HCT116 (cell line): ENCODE measurements at regions not wholly inside any gene's neighbourhood (a gene's known extent, or its start where the extent isn't known, plus 50 kb on each side); places are given as distances from the start of the nearest gene placed in this dataset.

Experiments
- ATAC-seq: fragments of 200-7000 bp; cut with Tn5 transposase; 2 replicates; pipeline ENCODE4 v1.9.1; 2020; ENCODE audit warnings: mild to moderate bottlenecking, moderate library complexity
- BruUV-seq: library from RNA; stranded (reverse); fragments of 400-500 nt; replicated peaks from 2 replicates; lab custom pipeline; 2021; lab: Mats Ljungman, UMichigan
- CTCF ChIA-PET: fragments of 300-600 bp; sonication (Branson Sonifier 250); formaldehyde crosslinking; loops from one replicate; lab custom pipeline; 2021; ENCODE audit warnings: antibody characterized with exemption; lab: Charles Lee
- POLR2A ChIA-PET: fragments of 300-600, 350-600 bp; sonication (Branson Sonifier 250); formaldehyde crosslinking; loops from one replicate; lab custom pipeline; 2021; ENCODE audit warnings: antibody characterized with exemption; lab: Charles Lee
- RAD21 ChIA-PET, 2 experiments: fragments of 300-600 bp; sonication (Branson Sonifier 250); formaldehyde crosslinking; loops; one replicate each; lab custom pipeline; 2023; ENCODE audit warnings: low total read pairs in 2 of 2; ENCODE audit not compliant: uncharacterized antibody in 2 of 2, unreplicated experiment in 2 of 2, low non-redundant PET in 1 of 2; lab: Charles Lee
- DNase-seq: peaks from one replicate; pipeline ENCODE4 v3.0.0-alpha.2; 2010; ENCODE audit warnings: low read depth, low spot score
- H2AFZ ChIP-seq: fragments of 200-600 bp; shearing (Covaris generic), sonication (generic); 2 replicates; pipeline ENCODE4 v1.6.1; 2017; ENCODE audit warnings: low read depth, mixed run types, mixed read lengths, antibody characterized with exemption, low read length; ENCODE audit not compliant: poor library complexity, severe bottlenecking
- H3K27ac ChIP-seq: 2 replicates; pipeline ENCODE4 v1.5.1; 2012; ENCODE audit warnings: low read depth, low read length
- H3K27me3 ChIP-seq: fragments of 200-600 bp; sonication (generic); 2 replicates; pipeline ENCODE4 v1.6.1; 2016; ENCODE audit warnings: mixed run types, low read length, mixed read lengths; ENCODE audit not compliant: insufficient read depth
- H3K36me3 ChIP-seq, 2 experiments: fragments of 200-500 bp in 1 of 2; fragments of 200-600 bp in 1 of 2; sonication (Bioruptor generic) in 1 of 2; sonication (generic) in 1 of 2; 2 replicates each; pipeline versions ENCODE4 v1.5.1 to v1.6.1; 2014 to 2016; ENCODE audit warnings: low read length in 2 of 2, inconsistent platforms in 1 of 2, mixed read lengths in 1 of 2, mixed run types in 1 of 2; ENCODE audit not compliant: insufficient read depth in 2 of 2, control insufficient read depth in 1 of 2
- H3K4me1 ChIP-seq, 2 experiments: fragments of 200-600 bp in 1 of 2; sonication (generic) in 1 of 2; 2 replicates each; pipeline versions ENCODE4 v1.5.1 to v1.6.1; 2012 to 2017; ENCODE audit warnings: low read length in 2 of 2, inconsistent platforms in 1 of 2, mild to moderate bottlenecking in 1 of 2, mixed read lengths in 1 of 2, mixed run types in 1 of 2, moderate library complexity in 1 of 2; ENCODE audit not compliant: insufficient read depth in 2 of 2, control insufficient read depth in 1 of 2
- H3K4me2 ChIP-seq: fragments of 200-600 bp; sonication (generic); 2 replicates; pipeline ENCODE4 v1.6.1; 2017; ENCODE audit warnings: mixed run types, low read length, mixed read lengths
- H3K4me3 ChIP-seq, 2 experiments: fragments of 200-600 bp in 1 of 2; sonication (generic) in 1 of 2; replicated peaks in 1 of 2; 2 replicates each; pipeline ENCODE4 v1.5.1; 2011 to 2016; ENCODE audit warnings: low read length in 2 of 2, control low read depth in 1 of 2, low read depth in 1 of 2, mild to moderate bottlenecking in 1 of 2, mixed read lengths in 1 of 2, mixed run types in 1 of 2
- H3K79me2 ChIP-seq: fragments of 200-600 bp; sonication (generic); 2 replicates; pipeline ENCODE4 v1.6.1; 2017; ENCODE audit warnings: mild to moderate bottlenecking, mixed run types, low read length, moderate library complexity, mixed read lengths; ENCODE audit not compliant: insufficient read depth
- H3K9ac ChIP-seq: fragments of 200-600 bp; sonication (generic); 2 replicates; pipeline ENCODE4 v1.6.1; 2016; ENCODE audit warnings: low read length, mixed read lengths
- H3K9me2 ChIP-seq: fragments of 200-600 bp; sonication (generic), shearing (Covaris generic); 2 replicates; pipeline ENCODE4 v1.6.1; 2017; ENCODE audit warnings: mixed run types, mild to moderate bottlenecking, moderate library complexity; ENCODE audit not compliant: insufficient read depth
- H3K9me3 ChIP-seq, 2 experiments: fragments of 200-500 bp in 1 of 2; fragments of 200-600 bp in 1 of 2; sonication (Bioruptor generic) in 1 of 2; sonication (generic) in 1 of 2; 2 replicates each; pipeline ENCODE4 v1.6.1; 2014 to 2017; ENCODE audit warnings: low read length in 2 of 2, mixed read lengths in 2 of 2, inconsistent platforms in 1 of 2, low read depth in 1 of 2, mild to moderate bottlenecking in 1 of 2, mixed run types in 1 of 2, moderate library complexity in 1 of 2; ENCODE audit not compliant: control insufficient read depth in 1 of 2, insufficient read depth in 1 of 2
- H4K20me1 ChIP-seq: fragments of 200-600 bp; sonication (generic), shearing (Covaris generic); 2 replicates; pipeline ENCODE4 v1.6.1; 2017; ENCODE audit warnings: mixed run types, mild to moderate bottlenecking, moderate library complexity; ENCODE audit not compliant: insufficient read depth
- CBX3 ChIP-seq: IDR thresholded peaks from 2 replicates; pipeline ENCODE4 v1.6.1; 2012; ENCODE audit warnings: low read depth
- CEBPB ChIP-seq: IDR thresholded peaks from 2 replicates; pipeline ENCODE4 v1.6.1; 2012; ENCODE audit warnings: low read depth
- EGR1 ChIP-seq: IDR thresholded peaks from 2 replicates; pipeline ENCODE4 v1.6.1; 2012; ENCODE audit warnings: low read depth
- ELF1 ChIP-seq: IDR thresholded peaks from 2 replicates; pipeline ENCODE4 v1.6.1; 2012; ENCODE audit warnings: low read depth, borderline replicate concordance
- EZH2phosphoT487 ChIP-seq: fragments of 200-600 bp; IDR thresholded peaks from 2 replicates; pipeline ENCODE4 v1.6.1; 2018; ENCODE audit warnings: antibody characterized with exemption, borderline replicate concordance
- FOSL1 ChIP-seq: IDR thresholded peaks from 2 replicates; pipeline ENCODE4 v1.6.1; 2012; ENCODE audit warnings: low read depth
- JUND ChIP-seq: IDR thresholded peaks from 2 replicates; pipeline ENCODE4 v1.6.1; 2012
- POLR2A ChIP-seq: IDR thresholded peaks from 2 replicates; pipeline ENCODE4 v1.7.0; 2011; ENCODE audit warnings: borderline replicate concordance; ENCODE audit not compliant: insufficient read depth, insufficient read length; ENCODE audit errors: extremely low read depth
- POLR2AphosphoS5 ChIP-seq: IDR thresholded peaks from 2 replicates; pipeline ENCODE4 v1.6.1; 2011; ENCODE audit warnings: mild to moderate bottlenecking, low read depth, low read length, moderate library complexity
- RAD21 ChIP-seq: IDR thresholded peaks from 2 replicates; pipeline ENCODE4 v1.6.1; 2012; ENCODE audit warnings: low read depth, mild to moderate bottlenecking
- SIN3A ChIP-seq: IDR thresholded peaks from 2 replicates; pipeline ENCODE4 v1.6.1; 2012; ENCODE audit warnings: low read depth
- SP1 ChIP-seq: IDR thresholded peaks from 2 replicates; pipeline ENCODE4 v1.6.1; 2012; ENCODE audit warnings: low read depth
- SRF ChIP-seq: IDR thresholded peaks from 2 replicates; pipeline ENCODE4 v1.6.1; 2012; ENCODE audit warnings: low read depth
- TCF7L2 ChIP-seq: IDR thresholded peaks from 2 replicates; pipeline ENCODE4 v1.7.0; 2011; ENCODE audit warnings: borderline replicate concordance, inconsistent platforms; ENCODE audit not compliant: insufficient read depth, insufficient read length; ENCODE audit errors: extremely low read depth
- YY1 ChIP-seq: IDR thresholded peaks from 2 replicates; pipeline ENCODE4 v1.6.1; 2011; ENCODE audit warnings: low read length, low read depth, moderate library complexity, mild to moderate bottlenecking; ENCODE audit not compliant: insufficient replicate concordance; ENCODE audit errors: extremely low read depth
- ZFX ChIP-seq: fragments of 450-650 bp; IDR thresholded peaks from 2 replicates; pipeline ENCODE4 v1.6.1; 2017
- intact Hi-C: fragments of 100-400 bp; cut with micrococcal nuclease; formaldehyde crosslinking; loops from 2 replicates; pipeline ENCODE4 v1.10.0; 2022
- TF ChIP-seq, protein P1 (sequence below): IDR thresholded peaks from 2 replicates; pipeline ENCODE4 v1.6.1; 2012
- TF ChIP-seq, protein P2 (sequence below): IDR thresholded peaks from 2 replicates; pipeline ENCODE4 v1.6.1; 2011; ENCODE audit warnings: mild to moderate bottlenecking, low read length, moderate library complexity; ENCODE audit not compliant: insufficient replicate concordance; ENCODE audit errors: extremely low read depth
- TF ChIP-seq, protein P3 (sequence below): IDR thresholded peaks from 2 replicates; pipeline ENCODE4 v1.6.1; 2012
- TF ChIP-seq, protein P4 (sequence below), 3 experiments: fragments of 200-600 bp in 1 of 3; sonication (generic) in 1 of 3; IDR thresholded peaks in 2 of 3; conservative IDR thresholded peaks in 1 of 3; 2 replicates each; pipeline ENCODE4 v1.5.1; 2012 to 2017; ENCODE audit warnings: low read depth in 2 of 3, low read length in 2 of 3, antibody characterized with exemption in 1 of 3, borderline replicate concordance in 1 of 3, control low read depth in 1 of 3, mild to moderate bottlenecking in 1 of 3, mixed read lengths in 1 of 3, mixed run types in 1 of 3, moderate library complexity in 1 of 3; ENCODE audit not compliant: insufficient read depth in 1 of 3

DNA sequence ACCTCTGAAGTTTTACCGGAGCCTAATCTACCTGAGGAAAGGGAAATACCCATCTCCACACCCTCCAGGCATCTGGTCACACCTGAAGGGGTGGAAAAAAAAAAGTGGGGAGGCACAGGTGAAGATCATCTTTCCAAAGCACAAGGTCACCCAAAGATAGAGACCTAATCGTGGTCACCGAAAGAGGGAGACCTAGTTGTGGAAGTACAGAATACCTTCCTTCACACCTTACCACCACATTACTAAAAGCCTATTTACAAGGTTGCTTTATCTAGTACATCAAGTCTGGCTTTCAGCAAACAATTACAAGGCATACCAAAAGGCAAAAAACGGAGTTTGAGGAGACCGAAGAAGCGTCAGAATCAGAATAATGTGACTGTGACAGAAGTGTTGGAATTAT is 110.0 kb upstream of the ARPP21 start:
- ATAC-seq = no peak
- H4K20me1 ChIP-seq = no peaks in the 10 kb centered on the region
- ChIA-PET CTCF (no interaction called here), POLR2A (no interaction called here), RAD21 (no interaction called here)
- TF ChIP-seq EGR1 (no peak), POLR2AphosphoS5 (no peak), SP1 (no peak), SRF (no peak), RAD21 (no peak), POLR2A (no peak), CEBPB (no peak), ZFX (no peak), SIN3A (no peak), CBX3 (no peak), YY1 (no peak), ELF1 (no peak)
- no peak overlapping the region for H3K4me3 ChIP-seq
- peaks cover 8 to 17% of the 10 kb centered on the region in 2 experiments; a peak in 2 of 4 replicates for H3K9me3 ChIP-seq
- H3K9me2 ChIP-seq = no peaks in the 10 kb centered on the region
- H3K27me3 ChIP-seq = no peaks in the 10 kb centered on the region
- BruUV-seq = no TSS peak
- intact Hi-C loops = no loop called here
- H3K9ac ChIP-seq = no peak overlapping the region
- no peak overlapping the region for H2AFZ ChIP-seq
- H3K4me2 ChIP-seq = no peak overlapping the region
- no peak overlapping the region for H3K27ac ChIP-seq
- H3K36me3 ChIP-seq = no peaks in the 10 kb centered on the region
- no peaks in the 10 kb centered on the region for H3K4me1 ChIP-seq
- H3K79me2 ChIP-seq = no peaks in the 10 kb centered on the region
- DNase-seq = no peak

DNA sequence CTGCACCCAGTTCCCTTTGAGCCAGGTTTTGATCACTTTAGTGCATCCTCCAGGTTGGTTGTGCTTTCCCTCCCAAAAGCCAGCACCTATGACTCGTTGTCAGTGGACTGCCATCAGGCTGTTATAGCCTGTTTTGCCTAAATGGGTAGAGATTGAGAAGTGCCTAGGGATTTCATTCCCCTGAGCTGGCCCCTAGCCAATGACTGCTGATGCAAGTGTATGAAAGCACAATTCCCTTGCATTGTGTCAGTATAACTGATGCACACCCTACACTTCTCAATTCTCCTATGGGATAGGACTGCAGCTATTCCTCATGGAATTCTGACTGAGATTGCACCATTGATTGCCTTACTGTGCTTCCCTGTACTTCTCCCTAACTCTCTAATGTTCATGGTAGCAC is 102.1 kb upstream of the ARPP21 start:
- Histone ChIP-seq H3K9me2 (no peaks in the 10 kb centered on the region), H3K4me1 (no peaks in the 10 kb centered on the region), H2AFZ (no peak overlapping the region), H3K36me3 (no peaks in the 10 kb centered on the region), H4K20me1 (no peaks in the 10 kb centered on the region), H3K9me3 (peaks cover 0 to 10% of the 10 kb centered on the region in 2 experiments; a peak in 1 of 4 replicates), H3K4me2 (no peak overlapping the region), H3K4me3 (no peak overlapping the region), H3K79me2 (no peaks in the 10 kb centered on the region), H3K27ac (no peak overlapping the region), H3K9ac (no peak overlapping the region), H3K27me3 (no peaks in the 10 kb centered on the region)
- CTCF ChIA-PET = no interaction called here
- DNase-seq (no peak), ATAC-seq (no peak)
- POLR2A ChIA-PET = no interaction called here
- intact Hi-C loops = no loop called here
- BruUV-seq = no TSS peak
- RAD21 ChIA-PET = no interaction called here
- no peak for TF ChIP-seq CBX3
- TF ChIP-seq, protein P1, sequence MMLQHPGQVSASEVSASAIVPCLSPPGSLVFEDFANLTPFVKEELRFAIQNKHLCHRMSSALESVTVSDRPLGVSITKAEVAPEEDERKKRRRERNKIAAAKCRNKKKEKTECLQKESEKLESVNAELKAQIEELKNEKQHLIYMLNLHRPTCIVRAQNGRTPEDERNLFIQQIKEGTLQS = no peak
- TF ChIP-seq EZH2phosphoT487 = no peak
- no peak for TF ChIP-seq SIN3A
- TF ChIP-seq, protein P2, sequence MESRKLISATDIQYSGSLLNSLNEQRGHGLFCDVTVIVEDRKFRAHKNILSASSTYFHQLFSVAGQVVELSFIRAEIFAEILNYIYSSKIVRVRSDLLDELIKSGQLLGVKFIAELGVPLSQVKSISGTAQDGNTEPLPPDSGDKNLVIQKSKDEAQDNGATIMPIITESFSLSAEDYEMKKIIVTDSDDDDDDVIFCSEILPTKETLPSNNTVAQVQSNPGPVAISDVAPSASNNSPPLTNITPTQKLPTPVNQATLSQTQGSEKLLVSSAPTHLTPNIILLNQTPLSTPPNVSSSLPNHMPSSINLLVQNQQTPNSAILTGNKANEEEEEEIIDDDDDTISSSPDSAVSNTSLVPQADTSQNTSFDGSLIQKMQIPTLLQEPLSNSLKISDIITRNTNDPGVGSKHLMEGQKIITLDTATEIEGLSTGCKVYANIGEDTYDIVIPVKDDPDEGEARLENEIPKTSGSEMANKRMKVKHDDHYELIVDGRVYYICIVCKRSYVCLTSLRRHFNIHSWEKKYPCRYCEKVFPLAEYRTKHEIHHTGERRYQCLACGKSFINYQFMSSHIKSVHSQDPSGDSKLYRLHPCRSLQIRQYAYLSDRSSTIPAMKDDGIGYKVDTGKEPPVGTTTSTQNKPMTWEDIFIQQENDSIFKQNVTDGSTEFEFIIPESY = no peak
- no peak for TF ChIP-seq SP1
- TF ChIP-seq, protein P3, sequence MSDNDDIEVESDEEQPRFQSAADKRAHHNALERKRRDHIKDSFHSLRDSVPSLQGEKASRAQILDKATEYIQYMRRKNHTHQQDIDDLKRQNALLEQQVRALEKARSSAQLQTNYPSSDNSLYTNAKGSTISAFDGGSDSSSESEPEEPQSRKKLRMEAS = no peak
- no peak for TF ChIP-seq CEBPB
- TF ChIP-seq TCF7L2 = no peak
- TF ChIP-seq JUND = no peak
- TF ChIP-seq FOSL1 = no peak
- TF ChIP-seq, protein P4, sequence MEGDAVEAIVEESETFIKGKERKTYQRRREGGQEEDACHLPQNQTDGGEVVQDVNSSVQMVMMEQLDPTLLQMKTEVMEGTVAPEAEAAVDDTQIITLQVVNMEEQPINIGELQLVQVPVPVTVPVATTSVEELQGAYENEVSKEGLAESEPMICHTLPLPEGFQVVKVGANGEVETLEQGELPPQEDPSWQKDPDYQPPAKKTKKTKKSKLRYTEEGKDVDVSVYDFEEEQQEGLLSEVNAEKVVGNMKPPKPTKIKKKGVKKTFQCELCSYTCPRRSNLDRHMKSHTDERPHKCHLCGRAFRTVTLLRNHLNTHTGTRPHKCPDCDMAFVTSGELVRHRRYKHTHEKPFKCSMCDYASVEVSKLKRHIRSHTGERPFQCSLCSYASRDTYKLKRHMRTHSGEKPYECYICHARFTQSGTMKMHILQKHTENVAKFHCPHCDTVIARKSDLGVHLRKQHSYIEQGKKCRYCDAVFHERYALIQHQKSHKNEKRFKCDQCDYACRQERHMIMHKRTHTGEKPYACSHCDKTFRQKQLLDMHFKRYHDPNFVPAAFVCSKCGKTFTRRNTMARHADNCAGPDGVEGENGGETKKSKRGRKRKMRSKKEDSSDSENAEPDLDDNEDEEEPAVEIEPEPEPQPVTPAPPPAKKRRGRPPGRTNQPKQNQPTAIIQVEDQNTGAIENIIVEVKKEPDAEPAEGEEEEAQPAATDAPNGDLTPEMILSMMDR (IDR thresholded peaks at IDR 0.05 in 2 of 3, conservative IDR thresholded peaks at IDR 0.05 in 1 of 3; ENCODE audit: borderline replicate concordance in 1 of 3, insufficient read depth in 1 of 3, low read depth in 2 of 3, low read length in 2 of 3) = no peak
- no peak for TF ChIP-seq POLR2A
